HUES64 (cell line): ENCODE measurements at regions not wholly inside any gene's neighbourhood (a gene's known extent, or its start where the extent isn't known, plus 50 kb on each side); places are given as distances from the start of the nearest gene placed in this dataset.

ENCODE experiments used
- H3K27ac ChIP-seq: 2 replicates; pipeline ENCODE4 v1.7.0; 2013; ENCODE audit warnings: low read depth, low read length, inconsistent platforms
- H3K27me3 ChIP-seq: 2 replicates; pipeline ENCODE4 v1.6.1; 2013; ENCODE audit warnings: mild to moderate bottlenecking, low read length; ENCODE audit not compliant: insufficient read depth
- H3K36me3 ChIP-seq: 2 replicates; pipeline ENCODE4 v1.6.1; 2013; ENCODE audit warnings: mild to moderate bottlenecking, low read length; ENCODE audit not compliant: insufficient read depth
- H3K4me1 ChIP-seq: 2 replicates; pipeline ENCODE4 v1.6.1; 2013; ENCODE audit warnings: mild to moderate bottlenecking, low read length, moderate library complexity; ENCODE audit not compliant: insufficient read depth
- H3K4me3 ChIP-seq: 2 replicates; pipeline ENCODE4 v1.5.1; 2013; ENCODE audit warnings: mild to moderate bottlenecking, low read length, moderate library complexity
- H3K9ac ChIP-seq: 2 replicates; pipeline ENCODE4 v1.6.1; 2013; ENCODE audit warnings: mild to moderate bottlenecking, low read depth, low read length
- H3K9me3 ChIP-seq: 2 replicates; pipeline ENCODE4 v1.6.1; 2013; ENCODE audit warnings: low read depth, low read length; ENCODE audit not compliant: insufficient read depth
- WGBS: fragments of 150-250, 120-280 bp; methylation state at CpG from one replicate; pipeline ENCODE4 v1.1.7; 2013; ENCODE audit warnings: missing lambda C conversion rate; 5-methylcytosine and 5-hydroxymethylcytosine counted together

- Histone ChIP-seq H3K9me3 (no peaks in the 10 kb centered on the region), H3K4me1 (no peaks in the 10 kb centered on the region), H3K27ac (no peak overlapping the region), H3K27me3 (no peaks in the 10 kb centered on the region), H3K4me3 (no peak overlapping the region), H3K9ac (no peak overlapping the region), H3K36me3 (no peaks in the 10 kb centered on the region)
- WGBS: 93% methylated on average over 11 of the region's 11 CpGs
These were observed 142.9 kb downstream of the ASCL1 start for GRCh38 chr12:103100257-103100831.

GRCh38 chr12:103102225-103102744 lies 144.8 kb downstream of the ASCL1 start:
- Histone ChIP-seq H3K27me3 (no peaks in the 10 kb centered on the region), H3K36me3 (no peaks in the 10 kb centered on the region), H3K9me3 (no peaks in the 10 kb centered on the region), H3K27ac (no peak overlapping the region), H3K4me3 (no peak overlapping the region), H3K9ac (no peak overlapping the region), H3K4me1 (no peaks in the 10 kb centered on the region)
- 97% methylated on average over 2 of the region's 2 CpGs for WGBS

- 100% methylated on average over 2 of the region's 2 CpGs for WGBS
- Histone ChIP-seq H3K4me3 (no peak overlapping the region), H3K27me3 (no peaks in the 10 kb centered on the region), H3K4me1 (no peaks in the 10 kb centered on the region), H3K27ac (no peak overlapping the region), H3K9me3 (no peaks in the 10 kb centered on the region), H3K9ac (no peak overlapping the region), H3K36me3 (no peaks in the 10 kb centered on the region)
These were observed 148.6 kb downstream of the ASCL1 start for GRCh38 chr12:103105971-103106597.

GRCh38 chr12:103109861-103110260 lies 152.4 kb downstream of the ASCL1 start:
- Histone ChIP-seq H3K9me3 (no peaks in the 10 kb centered on the region), H3K4me1 (no peaks in the 10 kb centered on the region), H3K9ac (no peak overlapping the region), H3K27me3 (no peaks in the 10 kb centered on the region), H3K4me3 (no peak overlapping the region), H3K36me3 (no peaks in the 10 kb centered on the region), H3K27ac (no peak overlapping the region)
- 92% methylated on average over 3 of the region's 3 CpGs for whole genome bisulfite sequencing

- Histone ChIP-seq H3K36me3 (no peaks in the 10 kb centered on the region), H3K27ac (no peak overlapping the region), H3K9ac (no peak overlapping the region), H3K27me3 (no peaks in the 10 kb centered on the region), H3K4me1 (no peaks in the 10 kb centered on the region), H3K4me3 (no peak overlapping the region), H3K9me3 (no peaks in the 10 kb centered on the region)
- 93% methylated on average over 5 of the region's 5 CpGs for WGBS
These were observed 157.0 kb downstream of the ASCL1 start for GRCh38 chr12:103114296-103115055.

GRCh38 chr12:103128862-103129501 lies 171.5 kb downstream of the ASCL1 start:
- H3K9ac ChIP-seq: no peak overlapping the region
- H3K27me3 ChIP-seq: no peaks in the 10 kb centered on the region
- no peaks in the 10 kb centered on the region for H3K36me3 ChIP-seq
- no peaks in the 10 kb centered on the region for H3K9me3 ChIP-seq
- 91% methylated on average over 3 of the region's 3 CpGs for WGBS
- H3K4me1 ChIP-seq: no peaks in the 10 kb centered on the region
- H3K27ac ChIP-seq: no peak overlapping the region
- no peak overlapping the region for H3K4me3 ChIP-seq

- 94% methylated on average over 3 of the region's 3 CpGs for WGBS
- no peak overlapping the region for H3K27ac ChIP-seq
- no peaks in the 10 kb centered on the region for H3K27me3 ChIP-seq
These were observed 173.1 kb downstream of the ASCL1 start for GRCh38 chr12:103130564-103130963.

GRCh38 chr12:103138538-103138937 lies 181.1 kb downstream of the ASCL1 start:
- peaks cover 16% of the 10 kb centered on the region for H3K4me1 ChIP-seq
- H3K36me3 ChIP-seq: no peaks in the 10 kb centered on the region
- WGBS: 94% methylated on average over 1 of the region's 1 CpG

More at GRCh38 chr12:103130564-103130963, 173.1 kb downstream of the ASCL1 start:
- H3K9ac ChIP-seq: no peak overlapping the region
- no peaks in the 10 kb centered on the region for H3K4me1 ChIP-seq
- H3K4me3 ChIP-seq: no peak overlapping the region
- H3K9me3 ChIP-seq: no peaks in the 10 kb centered on the region
- H3K36me3 ChIP-seq: no peaks in the 10 kb centered on the region

GRCh38 chr12:103139876-103140275 lies 182.4 kb downstream of the ASCL1 start:
- Histone ChIP-seq H3K9me3 (no peaks in the 10 kb centered on the region), H3K4me3 (no peak overlapping the region), H3K27me3 (no peaks in the 10 kb centered on the region), H3K36me3 (no peaks in the 10 kb centered on the region), H3K4me1 (peaks cover 16% of the 10 kb centered on the region), H3K27ac (no peak overlapping the region), H3K9ac (no peak overlapping the region)
- WGBS: 92% methylated on average over 3 of the region's 3 CpGs

More at GRCh38 chr12:103138538-103138937, 181.1 kb downstream of the ASCL1 start:
- H3K27ac ChIP-seq: no peak overlapping the region
- no peak overlapping the region for H3K4me3 ChIP-seq
- no peaks in the 10 kb centered on the region for H3K9me3 ChIP-seq
- no peaks in the 10 kb centered on the region for H3K27me3 ChIP-seq
- no peak overlapping the region for H3K9ac ChIP-seq

- Histone ChIP-seq H3K27me3 (no peaks in the 10 kb centered on the region), H3K36me3 (no peaks in the 10 kb centered on the region), H3K4me1 (peaks cover 16% of the 10 kb centered on the region), H3K9me3 (no peaks in the 10 kb centered on the region), H3K27ac (no peak overlapping the region), H3K9ac (no peak overlapping the region), H3K4me3 (no peak overlapping the region)
- 73% methylated on average over 5 of the region's 5 CpGs for WGBS
These were observed 182.8 kb downstream of the ASCL1 start for GRCh38 chr12:103140286-103140685.

- no peak overlapping the region for H3K4me3 ChIP-seq
- no peaks in the 10 kb centered on the region for H3K36me3 ChIP-seq
- H3K4me1 ChIP-seq: peaks cover 16% of the 10 kb centered on the region
- no peak overlapping the region for H3K9ac ChIP-seq
- H3K27me3 ChIP-seq: no peaks in the 10 kb centered on the region
- H3K9me3 ChIP-seq: no peaks in the 10 kb centered on the region
- WGBS: 96% methylated on average over 4 of the region's 5 CpGs
- H3K27ac ChIP-seq: no peak overlapping the region
These were observed 186.8 kb downstream of the ASCL1 start for GRCh38 chr12:103144278-103144677.
